ENCODE measurements at regions not wholly inside any gene's neighbourhood (a gene's known extent, or its start where the extent isn't known, plus 50 kb on each side); places are given as distances from the start of the nearest gene placed in this dataset.

- TF ChIP-seq POLR2A (IDR thresholded peaks at IDR 0.05; ENCODE audit: low read length) (no peak), GATA1 (IDR thresholded peaks at IDR 0.05; ENCODE audit: low read depth, low read length) (no peak)
These were observed 268.2 kb upstream of the FOXD3 start for GRCh38 chr1:63054184-63054583.

Data from erythroblast (primary cell).